Upper lobe of left lung (tissue), 4 donors: ENCODE measurements at regions not wholly inside any gene's neighbourhood (a gene's known extent, or its start where the extent isn't known, plus 50 kb on each side); places are given as distances from the start of the nearest gene placed in this dataset.

Experiments
- CTCF ChIP-seq, 6 experiments: fragments of 450-650 bp in 4 of 6; fragments of 200-600 bp in 2 of 6; sonication (generic) in 2 of 6; IDR thresholded peaks; one replicate each; pipeline ENCODE4 v1.5.1; 2016 to 2019; ENCODE audit warnings: antibody characterized with exemption in 6 of 6
- EP300 ChIP-seq, 4 donors: sonication (generic); formaldehyde crosslinking; IDR thresholded peaks; one replicate each; pipeline ENCODE4 v1.5.1; 2017; ENCODE audit warnings: antibody characterized with exemption in 4 of 4, control low read depth in 2 of 4
- POLR2AphosphoS5 ChIP-seq, 2 donors: sonication (generic); formaldehyde crosslinking; IDR thresholded peaks; one replicate each; pipeline ENCODE4 v1.5.1; 2017; ENCODE audit warnings: antibody characterized with exemption in 2 of 2

DNA sequence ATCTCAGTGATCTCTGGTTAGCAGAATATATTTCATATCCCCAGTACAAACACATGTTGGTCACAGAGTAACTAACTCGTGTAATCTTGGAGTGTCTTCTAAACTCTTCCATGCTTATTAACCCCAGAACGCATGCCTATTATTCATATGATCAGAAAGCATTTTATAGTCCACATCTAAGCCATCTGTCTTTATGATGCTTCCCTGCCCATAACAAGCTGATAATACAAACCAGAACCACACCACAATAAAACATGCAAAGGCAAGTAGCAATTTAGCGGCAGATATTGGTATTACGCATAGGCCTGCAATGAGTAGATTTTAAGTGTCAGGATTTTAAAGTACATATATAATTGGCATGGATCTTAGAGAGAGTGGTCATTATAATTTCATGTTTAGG lies 120.0 kb upstream of the PRKCQ start:
- TF ChIP-seq CTCF (IDR thresholded peaks at IDR 0.05) (no peak), EP300 (IDR thresholded peaks at IDR 0.05) (no peak), POLR2AphosphoS5 (IDR thresholded peaks at IDR 0.05) (no peak)
